AML-193 (cell line): ENCODE measurements at regions not wholly inside any gene's neighbourhood (a gene's known extent, or its start where the extent isn't known, plus 50 kb on each side); places are given as distances from the start of the nearest gene placed in this dataset.

ENCODE experiments used
- DNase-seq, 2 experiments: peaks; one replicate each; lab custom pipeline; 2025; lab: John Stamatoyannopoulos, UW

GRCh38 chr5:33254579-33254978 lies 186.2 kb upstream of the TARS1 start:
- no peak for DNase-seq

GRCh38 chr5:33257807-33258429 lies 182.8 kb upstream of the TARS1 start:
- DNase-seq = no peak

- DNase-seq = no peak
These were observed 182.2 kb upstream of the TARS1 start for GRCh38 chr5:33258553-33258952.

- no peak for DNase-seq
These were observed 180.7 kb upstream of the TARS1 start for GRCh38 chr5:33260098-33260497.

- no peak for DNase-seq
These were observed 179.5 kb upstream of the TARS1 start for GRCh38 chr5:33261305-33261704.

- DNase-seq = no peak
These were observed 179.0 kb upstream of the TARS1 start for GRCh38 chr5:33261747-33262146.

- DNase-seq = no peak
These were observed 173.0 kb upstream of the TARS1 start for GRCh38 chr5:33267801-33268200.

- DNase-seq = no peak
These were observed 172.4 kb upstream of the TARS1 start for GRCh38 chr5:33268374-33268773.

- no peak for DNase-seq
These were observed 170.1 kb upstream of the TARS1 start for GRCh38 chr5:33270671-33271070.

GRCh38 chr5:33271606-33272005 lies 169.2 kb upstream of the TARS1 start:
- no peak for DNase-seq

- DNase-seq = no peak
These were observed 168.5 kb upstream of the TARS1 start for GRCh38 chr5:33272288-33272687.

- DNase-seq = no peak
These were observed 166.8 kb upstream of the TARS1 start for GRCh38 chr5:33273985-33274384.

GRCh38 chr5:33275391-33275790 lies 165.4 kb upstream of the TARS1 start:
- no peak for DNase-seq

GRCh38 chr5:33275921-33276627 lies 164.7 kb upstream of the TARS1 start:
- no peak for DNase-seq

GRCh38 chr5:33276628-33276950 lies 164.2 kb upstream of the TARS1 start:
- no peak for DNase-seq

- DNase-seq = no peak
These were observed 163.6 kb upstream of the TARS1 start for GRCh38 chr5:33277061-33277650.

- no peak for DNase-seq
These were observed 159.3 kb upstream of the TARS1 start for GRCh38 chr5:33281431-33281843.

- no peak for DNase-seq
These were observed 158.6 kb upstream of the TARS1 start for GRCh38 chr5:33282157-33282556.

- no peak for DNase-seq
These were observed 158.1 kb upstream of the TARS1 start for GRCh38 chr5:33282696-33283095.

- no peak for DNase-seq
These were observed 157.5 kb upstream of the TARS1 start for GRCh38 chr5:33283243-33283642.

- DNase-seq = no peak
These were observed 156.1 kb upstream of the TARS1 start for GRCh38 chr5:33284681-33285080.

GRCh38 chr5:33287242-33287641 lies 153.5 kb upstream of the TARS1 start:
- no peak for DNase-seq

GRCh38 chr5:33291216-33292000 lies 149.4 kb upstream of the TARS1 start:
- DNase-seq = no peak
